HepG2 (cell line): ENCODE measurements at regions not wholly inside any gene's neighbourhood (a gene's known extent, or its start where the extent isn't known, plus 50 kb on each side); places are given as distances from the start of the nearest gene placed in this dataset.

Experiments used
- ATAC-seq: fragments of 200-7000 bp; cut with Tn5 transposase; 3 replicates; pipeline ENCODE4 v1.9.1; 2020; ENCODE audit warnings: mild to moderate bottlenecking, moderate library complexity
- BruUV-seq: library from RNA; stranded (reverse); fragments of 400-500 nt; replicated peaks from 2 replicates; lab custom pipeline; 2021; lab: Mats Ljungman, UMichigan
- CTCF ChIA-PET: fragments of 300-600 bp; formaldehyde crosslinking; extraction: SDS; loops from one replicate; lab custom pipeline; 2021; ENCODE audit warnings: low total read pairs, inconsistent platforms, low intra/inter-chr PET ratio; lab: Yijun Ruan, JAX
- POLR2A ChIA-PET: fragments of 350-600 bp; sonication (Branson Sonifier 250); formaldehyde crosslinking; loops from one replicate; lab custom pipeline; 2020; ENCODE audit warnings: antibody characterized with exemption, inconsistent platforms; lab: Yijun Ruan, JAX
- DNase-seq: peaks from one replicate; pipeline ENCODE4 v3.0.0-alpha.2; 2015; ENCODE audit warnings: low spot score
- FAIRE-seq: peaks from 3 replicates; lab custom pipeline; 2011; peaks lifted over from hg19 to GRCh38; lab: Jason Lieb, UNC
- H2AFZ ChIP-seq: one replicate; pipeline ENCODE4 v1.6.1; 2011; ENCODE audit warnings: low read length, inconsistent platforms
- H3K27ac ChIP-seq: fragments of 300-600 bp; 3 replicates; pipeline ENCODE4 v1.8.0; 2011; ENCODE audit warnings: mixed run types, mild to moderate bottlenecking, mixed read lengths, low read length, inconsistent platforms; ENCODE audit not compliant: insufficient read depth; ENCODE audit errors: extremely low read length
- H3K27me3 ChIP-seq, 2 experiments: fragments of 200-600 bp in 1 of 2; 2 replicates in 1 of 2; 3 replicates in 1 of 2; pipeline versions ENCODE4 v1.6.0 to v1.8.0; 2011; ENCODE audit warnings: low read length in 2 of 2, mild to moderate bottlenecking in 2 of 2, moderate library complexity in 2 of 2, inconsistent platforms in 1 of 2; ENCODE audit not compliant: insufficient read depth in 2 of 2, control insufficient read depth in 1 of 2
- H3K36me3 ChIP-seq, 2 experiments: fragments of 200-600 bp in 1 of 2; replicated peaks in 1 of 2; 2 replicates in 1 of 2; 3 replicates in 1 of 2; pipeline versions ENCODE4 v1.5.1 to v1.8.0; 2011; ENCODE audit warnings: low read length in 2 of 2, inconsistent platforms in 1 of 2; ENCODE audit not compliant: insufficient read depth in 2 of 2, control insufficient read depth in 1 of 2
- H3K4me1 ChIP-seq: 2 replicates; pipeline ENCODE4 v1.5.1; 2012; ENCODE audit warnings: low read length, inconsistent platforms; ENCODE audit not compliant: insufficient read depth
- H3K4me2 ChIP-seq: 2 replicates; pipeline ENCODE4 v1.6.0; 2011; ENCODE audit warnings: low read depth, low read length, inconsistent platforms
- H3K4me3 ChIP-seq, 3 experiments: fragments of 200-600 bp in 1 of 3; sonication (generic), shearing (Covaris generic) in 1 of 3; replicated peaks in 1 of 3; 2 replicates each; pipeline ENCODE4 v1.5.1; 2011 to 2016; ENCODE audit warnings: low read length in 3 of 3, inconsistent platforms in 2 of 3, low read depth in 2 of 3, mild to moderate bottlenecking in 2 of 3, control low read depth in 1 of 3, mixed read lengths in 1 of 3; ENCODE audit not compliant: insufficient read depth in 1 of 3
- H3K79me2 ChIP-seq: one replicate; pipeline ENCODE4 v1.6.1; 2011; ENCODE audit warnings: low read length, inconsistent platforms; ENCODE audit not compliant: insufficient read depth
- H3K9ac ChIP-seq: 2 replicates; pipeline ENCODE4 v1.6.0; 2011; ENCODE audit warnings: mild to moderate bottlenecking, low read depth, low read length, inconsistent platforms; ENCODE audit not compliant: insufficient read depth
- H3K9me3 ChIP-seq: 2 replicates; pipeline ENCODE4 v1.5.1; 2012; ENCODE audit warnings: mild to moderate bottlenecking, low read length
- H4K20me1 ChIP-seq: 2 replicates; pipeline ENCODE4 v1.6.0; 2011; ENCODE audit warnings: inconsistent platforms, mild to moderate bottlenecking, low read length, moderate library complexity; ENCODE audit not compliant: insufficient read depth
- ARID5B ChIP-seq: IDR thresholded peaks from 2 replicates; pipeline ENCODE4 v1.4.0; 2020; ENCODE audit warnings: mild to moderate bottlenecking, missing genetic modification reagents
- FUBP1 ChIP-seq: sonication (generic); formaldehyde crosslinking; IDR thresholded peaks from 2 replicates; pipeline ENCODE4 v1.5.1; 2020; ENCODE audit warnings: missing genetic modification reagents, mild to moderate bottlenecking, borderline replicate concordance
- MLLT10 ChIP-seq: sonication (generic); formaldehyde crosslinking; IDR thresholded peaks from 2 replicates; pipeline ENCODE4 v1.4.0; 2020; ENCODE audit warnings: missing genetic modification reagents
- ZNF160 ChIP-seq: sonication (generic); formaldehyde crosslinking; IDR thresholded peaks from 2 replicates; pipeline ENCODE4 v1.8.0; 2022; ENCODE audit warnings: mild to moderate bottlenecking, inconsistent platforms, missing genetic modification reagents
- WGBS: methylation state at CpG from one replicate; pipeline ENCODE4 v1.1.6; 2017; ENCODE audit warnings: low lambda C conversion rate; 5-methylcytosine and 5-hydroxymethylcytosine counted together
- in situ Hi-C: cut with HindIII; loops from 2 replicates; pipeline ENCODE4 v1.10.0; 2017; ENCODE audit warnings: low pct_unique_long_range_greater_than_20kb; ENCODE audit not compliant: extremely low pct_ligation_motif_present
- intact Hi-C: fragments of 100-400 bp; cut with micrococcal nuclease; formaldehyde crosslinking; loops from one replicate; pipeline ENCODE4 v1.10.0; 2022; ENCODE audit not compliant: unreplicated experiment

GRCh38 chr2:117056376-117056748 is 758.1 kb upstream of the DDX18 start (continued):
- TF ChIP-seq ARID5B (CRISPR knock-in tag) (no peak), MLLT10 (CRISPR knock-in tag) (no peak), ZNF160 (CRISPR knock-in tag) (no peak)

- ChIA-PET CTCF (no interaction called here), POLR2A (no interaction called here)
- no peak for TF ChIP-seq FUBP1 (CRISPR knock-in tag)
- ATAC-seq: no peak
- peaks cover 73% of the 10 kb centered on the region for H3K9me3 ChIP-seq
- in situ Hi-C loops: no loop called here
- H3K4me2 ChIP-seq: no peak overlapping the region
- no peak for FAIRE-seq
- no peaks in the 10 kb centered on the region for H3K27me3 ChIP-seq
- no peaks in the 10 kb centered on the region for H4K20me1 ChIP-seq
- no peaks in the 10 kb centered on the region for H3K79me2 ChIP-seq
- H3K4me3 ChIP-seq: no peak overlapping the region
- H2AFZ ChIP-seq: no peak overlapping the region
- 4% methylated on average over 3 of the region's 3 CpGs for WGBS
- H3K36me3 ChIP-seq: no peaks in the 10 kb centered on the region
- intact Hi-C loops: no loop called here
- DNase-seq: no peak
- no peak overlapping the region for H3K27ac ChIP-seq
- BruUV-seq: no TSS peak
- H3K4me1 ChIP-seq: no peaks in the 10 kb centered on the region
- H3K9ac ChIP-seq: no peak overlapping the region
These were observed 757.5 kb upstream of the DDX18 start for GRCh38 chr2:117057016-117057415.
